ENCODE measurements at regions not wholly inside any gene's neighbourhood (a gene's known extent, or its start where the extent isn't known, plus 50 kb on each side); places are given as distances from the start of the nearest gene placed in this dataset.

GRCh38 chr2:236820763-236821344 is 251.2 kb downstream of the ACKR3 start:
- no peaks in the 10 kb centered on the region for H3K9me3 ChIP-seq (ENCODE audit: low read depth)
- no peaks in the 10 kb centered on the region for H3K36me3 ChIP-seq
- H3K27ac ChIP-seq = no peak overlapping the region
- DNase-seq (ENCODE audit: low read depth in 1 of 2, low spot score in 1 of 2) = no peak
- TF ChIP-seq CTCF (IDR thresholded peaks at IDR 0.05; ENCODE audit: low read depth, low read length) = no peak
- H3K27me3 ChIP-seq = no peaks in the 10 kb centered on the region
- no peak overlapping the region for H3K4me3 ChIP-seq
- peaks cover 5% of the 10 kb centered on the region for H3K4me1 ChIP-seq (ENCODE audit: low read depth)

- TF ChIP-seq CTCF (IDR thresholded peaks at IDR 0.05; ENCODE audit: low read depth, low read length) = no peak
- Histone ChIP-seq H3K9me3 (ENCODE audit: low read depth) (no peaks in the 10 kb centered on the region), H3K4me3 (no peak overlapping the region), H3K4me1 (ENCODE audit: low read depth) (peaks cover 5% of the 10 kb centered on the region), H3K36me3 (no peaks in the 10 kb centered on the region), H3K27me3 (no peaks in the 10 kb centered on the region), H3K27ac (no peak overlapping the region)
- DNase-seq (ENCODE audit: low read depth in 1 of 2, low spot score in 1 of 2) = no peak
These were observed 253.5 kb downstream of the ACKR3 start for GRCh38 chr2:236823041-236823629.

- no peak for TF ChIP-seq CTCF (IDR thresholded peaks at IDR 0.05; ENCODE audit: low read depth, low read length)
- Histone ChIP-seq H3K4me3 (no peak overlapping the region), H3K9me3 (ENCODE audit: low read depth) (no peaks in the 10 kb centered on the region), H3K4me1 (ENCODE audit: low read depth) (peaks cover 5% of the 10 kb centered on the region), H3K36me3 (no peaks in the 10 kb centered on the region), H3K27ac (no peak overlapping the region), H3K27me3 (no peaks in the 10 kb centered on the region)
- DNase-seq (ENCODE audit: low read depth in 1 of 2, low spot score in 1 of 2) = no peak
These were observed 254.3 kb downstream of the ACKR3 start for GRCh38 chr2:236823963-236824362.

GRCh38 chr2:236824836-236825235 is 255.2 kb downstream of the ACKR3 start:
- no peak for DNase-seq (ENCODE audit: low read depth in 1 of 2, low spot score in 1 of 2)
- peaks cover 5% of the 10 kb centered on the region for H3K4me1 ChIP-seq (ENCODE audit: low read depth)
- H3K36me3 ChIP-seq = no peaks in the 10 kb centered on the region
- no peak for TF ChIP-seq CTCF (IDR thresholded peaks at IDR 0.05; ENCODE audit: low read depth, low read length)
- H3K27me3 ChIP-seq = no peaks in the 10 kb centered on the region
- no peak overlapping the region for H3K27ac ChIP-seq
- no peaks in the 10 kb centered on the region for H3K9me3 ChIP-seq (ENCODE audit: low read depth)
- H3K4me3 ChIP-seq = no peak overlapping the region

- H3K27ac ChIP-seq = no peak overlapping the region
- no peak for TF ChIP-seq CTCF (IDR thresholded peaks at IDR 0.05; ENCODE audit: low read depth, low read length)
- no peak overlapping the region for H3K4me3 ChIP-seq
- peaks cover 4% of the 10 kb centered on the region for H3K4me1 ChIP-seq (ENCODE audit: low read depth)
- no peaks in the 10 kb centered on the region for H3K9me3 ChIP-seq (ENCODE audit: low read depth)
- no peak for DNase-seq (ENCODE audit: low read depth in 1 of 2, low spot score in 1 of 2)
- H3K27me3 ChIP-seq = no peaks in the 10 kb centered on the region
- no peaks in the 10 kb centered on the region for H3K36me3 ChIP-seq
These were observed 256.4 kb downstream of the ACKR3 start for GRCh38 chr2:236825989-236826510.
